ENCODE measurements at regions not wholly inside any gene's neighbourhood (a gene's known extent, or its start where the extent isn't known, plus 50 kb on each side); places are given as distances from the start of the nearest gene placed in this dataset.
"Not testable (repeated sequence)": the region's sequence is repeated elsewhere in the genome, so short reads cannot be mapped to it uniquely, and the experiment has no call there.

GRCh38 chr22:49383909-49384308, 443.8 kb downstream of the BRD1 start:
- not testable (repeated sequence) for TF ChIP-seq POLR2A (IDR thresholded peaks at IDR 0.05; ENCODE audit: extremely low read depth, insufficient read length); CTCF (IDR thresholded peaks at IDR 0.05; ENCODE audit: low read depth, low read length); MYC (IDR thresholded peaks at IDR 0.05; ENCODE audit: low read depth, low read length); MAX (IDR thresholded peaks at IDR 0.05; ENCODE audit: low read depth, low read length)

All from NB4 (cell line).